SU-DHL-6 (cell line): ENCODE measurements at regions not wholly inside any gene's neighbourhood (a gene's known extent, or its start where the extent isn't known, plus 50 kb on each side); places are given as distances from the start of the nearest gene placed in this dataset.

ENCODE experiments used
- EZH2phosphoT487 ChIP-seq: fragments of 200-600 bp; sonication (generic), shearing (Covaris generic); conservative IDR thresholded peaks from 2 replicates; pipeline ENCODE4 v1.6.1; 2018; ENCODE audit warnings: mild to moderate bottlenecking, antibody characterized with exemption, low read length, moderate library complexity, mixed read lengths
- TF ChIP-seq, protein P1 (sequence below): fragments of 200-600 bp; sonication (generic); IDR thresholded peaks from one replicate; pipeline ENCODE4 v1.5.1; 2017; ENCODE audit warnings: antibody characterized with exemption, mild to moderate bottlenecking, low read length, moderate library complexity; ENCODE audit not compliant: insufficient read depth, poor library complexity, severe bottlenecking

DNA sequence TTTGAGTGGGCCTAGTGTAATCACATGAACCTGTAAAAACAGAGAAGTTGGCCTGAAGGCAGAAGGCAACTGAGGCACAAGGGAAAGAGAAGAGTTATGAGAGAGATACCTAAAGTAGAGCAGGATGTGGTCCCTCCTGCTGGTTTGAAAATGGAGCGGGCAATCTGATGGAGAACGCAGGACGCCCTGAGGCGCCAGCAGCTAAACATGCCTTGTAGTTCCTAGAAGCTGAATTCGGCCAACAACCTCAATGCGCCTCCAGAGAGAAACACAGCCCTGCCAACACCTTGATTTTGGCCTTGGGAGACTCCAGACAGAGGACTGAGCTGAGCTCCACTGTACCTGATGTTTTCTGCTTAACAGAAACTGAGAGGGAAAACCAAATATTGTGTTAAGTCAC is 469.9 kb downstream of the SOCS6 start:
- TF ChIP-seq, protein P1, sequence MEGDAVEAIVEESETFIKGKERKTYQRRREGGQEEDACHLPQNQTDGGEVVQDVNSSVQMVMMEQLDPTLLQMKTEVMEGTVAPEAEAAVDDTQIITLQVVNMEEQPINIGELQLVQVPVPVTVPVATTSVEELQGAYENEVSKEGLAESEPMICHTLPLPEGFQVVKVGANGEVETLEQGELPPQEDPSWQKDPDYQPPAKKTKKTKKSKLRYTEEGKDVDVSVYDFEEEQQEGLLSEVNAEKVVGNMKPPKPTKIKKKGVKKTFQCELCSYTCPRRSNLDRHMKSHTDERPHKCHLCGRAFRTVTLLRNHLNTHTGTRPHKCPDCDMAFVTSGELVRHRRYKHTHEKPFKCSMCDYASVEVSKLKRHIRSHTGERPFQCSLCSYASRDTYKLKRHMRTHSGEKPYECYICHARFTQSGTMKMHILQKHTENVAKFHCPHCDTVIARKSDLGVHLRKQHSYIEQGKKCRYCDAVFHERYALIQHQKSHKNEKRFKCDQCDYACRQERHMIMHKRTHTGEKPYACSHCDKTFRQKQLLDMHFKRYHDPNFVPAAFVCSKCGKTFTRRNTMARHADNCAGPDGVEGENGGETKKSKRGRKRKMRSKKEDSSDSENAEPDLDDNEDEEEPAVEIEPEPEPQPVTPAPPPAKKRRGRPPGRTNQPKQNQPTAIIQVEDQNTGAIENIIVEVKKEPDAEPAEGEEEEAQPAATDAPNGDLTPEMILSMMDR = no peak
- no peak for TF ChIP-seq EZH2phosphoT487
